ENCODE measurements at regions not wholly inside any gene's neighbourhood (a gene's known extent, or its start where the extent isn't known, plus 50 kb on each side); places are given as distances from the start of the nearest gene placed in this dataset.
A peak's percentile ranks its signal among the peaks of the same experiment; 100 is the strongest.

DNA sequence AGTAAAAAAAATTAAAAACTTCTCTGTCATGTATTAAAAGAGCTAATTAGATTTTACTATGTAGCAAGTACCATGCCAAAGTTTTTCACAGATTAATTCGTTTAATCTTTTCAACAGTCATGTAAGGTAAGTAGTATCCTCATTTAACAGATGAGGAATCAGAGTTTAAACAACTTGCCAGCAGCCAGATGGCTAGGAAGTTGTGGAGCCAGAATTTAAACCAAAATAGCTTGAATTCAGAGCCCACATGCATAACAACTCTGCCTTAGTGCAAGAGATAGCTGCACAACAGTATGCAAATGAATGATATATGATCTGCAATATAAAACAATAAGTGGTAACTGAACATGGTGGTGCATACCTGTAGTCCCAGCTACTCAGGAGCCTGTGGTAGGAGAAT, 75.3 kb downstream of the NAP1L3 start:
- Histone ChIP-seq H3K4me3 (no peak overlapping the region), H3K27ac (no peak overlapping the region), H3K36me3 (no peaks in the 10 kb centered on the region), H3K4me1 (no peaks in the 10 kb centered on the region), H3K27me3 (ENCODE audit: low read depth) (no peaks in the 10 kb centered on the region), H3K9me3 (no peaks in the 10 kb centered on the region)
- intact Hi-C loops (cut with DNase I), result no loop called here
- TF ChIP-seq CTCF (IDR thresholded peaks at IDR 0.05), result no peak
- no peak for ATAC-seq
- no peak for DNase-seq

- no peak for DNase-seq
- Histone ChIP-seq H3K36me3 (no peaks in the 10 kb centered on the region), H3K27ac (no peak overlapping the region), H3K4me3 (no peak overlapping the region), H3K4me1 (no peaks in the 10 kb centered on the region), H3K9me3 (no peaks in the 10 kb centered on the region), H3K27me3 (ENCODE audit: low read depth) (no peaks in the 10 kb centered on the region)
- intact Hi-C loops (cut with DNase I), result no loop called here
- TF ChIP-seq CTCF (IDR thresholded peaks at IDR 0.05), result no peak
- ATAC-seq, result peak; percentile 69 to 92
These were observed 78.6 kb downstream of the NAP1L3 start for GRCh38 chrX:93594780-93595179.

DNA sequence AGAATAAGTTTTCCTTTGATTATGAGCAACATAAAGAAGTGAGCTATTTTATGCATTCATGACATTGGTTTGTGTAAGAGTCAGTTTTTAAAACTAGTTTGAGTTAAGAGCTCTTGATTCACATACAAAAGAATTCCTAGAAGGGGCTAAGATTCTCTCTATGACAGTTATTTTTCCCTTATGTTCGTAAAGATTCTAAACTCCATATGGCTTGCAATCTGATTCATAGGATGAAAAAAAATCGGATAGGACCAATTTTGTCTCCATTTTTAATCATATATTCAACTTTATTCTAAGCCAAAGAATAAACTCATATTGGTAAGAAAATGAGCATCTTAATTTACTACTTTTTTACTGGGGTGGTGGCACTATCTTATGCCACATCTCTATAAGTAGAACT, 79.4 kb downstream of the NAP1L3 start:
- H3K27ac ChIP-seq, result no peak overlapping the region
- no peaks in the 10 kb centered on the region for H3K36me3 ChIP-seq
- H3K4me3 ChIP-seq, result no peak overlapping the region
- ATAC-seq (no peak), DNase-seq (no peak)
- no peak for TF ChIP-seq CTCF (IDR thresholded peaks at IDR 0.05)
- no peaks in the 10 kb centered on the region for H3K9me3 ChIP-seq
- H3K27me3 ChIP-seq (ENCODE audit: low read depth), result no peaks in the 10 kb centered on the region
- intact Hi-C loops (cut with DNase I), result no loop called here
- no peaks in the 10 kb centered on the region for H3K4me1 ChIP-seq

DNA sequence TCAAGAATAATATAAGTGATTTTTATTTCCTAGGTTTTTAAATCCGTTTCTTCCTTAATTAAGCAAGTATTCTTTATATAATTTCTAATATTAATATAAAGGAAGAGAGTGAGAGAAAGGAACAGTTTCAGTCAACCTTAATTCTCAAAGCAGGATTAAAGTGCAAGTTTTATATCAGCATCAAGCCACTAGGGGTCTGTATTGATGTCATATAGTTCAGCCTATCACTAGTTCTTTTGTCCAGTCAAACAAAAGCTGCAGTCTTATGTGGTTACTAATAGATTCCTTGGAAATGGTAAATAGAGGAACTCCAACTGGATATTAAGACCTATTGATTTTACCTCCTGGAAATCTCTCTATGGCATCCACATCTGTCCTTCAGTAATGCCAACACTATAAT, 82.0 kb downstream of the NAP1L3 start:
- Histone ChIP-seq H3K4me3 (no peak overlapping the region), H3K27ac (no peak overlapping the region), H3K4me1 (no peaks in the 10 kb centered on the region), H3K27me3 (ENCODE audit: low read depth) (no peaks in the 10 kb centered on the region), H3K9me3 (no peaks in the 10 kb centered on the region), H3K36me3 (no peaks in the 10 kb centered on the region)
- intact Hi-C loops (cut with DNase I), result no loop called here
- TF ChIP-seq CTCF (IDR thresholded peaks at IDR 0.05), result no peak
- DNase-seq (no peak), ATAC-seq (no peak)

DNA sequence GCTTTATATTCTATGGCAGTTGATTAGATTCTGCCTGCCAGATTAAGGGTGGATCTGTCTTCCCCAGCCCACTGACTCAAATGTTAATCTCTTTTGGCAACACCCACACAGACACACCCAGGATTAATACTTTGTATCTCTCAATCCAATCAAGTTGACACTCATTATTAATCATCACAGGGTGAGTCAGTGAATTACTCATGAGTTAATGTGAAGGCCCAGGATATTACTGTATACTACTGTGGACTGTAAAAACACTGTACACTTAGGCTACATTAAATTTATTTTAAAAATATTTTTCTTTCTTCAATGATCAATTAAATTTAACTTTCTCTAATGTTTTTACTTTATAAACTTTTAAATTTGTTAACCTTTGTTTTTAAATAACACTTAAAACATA, 87.7 kb downstream of the NAP1L3 start:
- Histone ChIP-seq H3K9me3 (no peaks in the 10 kb centered on the region), H3K4me1 (no peaks in the 10 kb centered on the region), H3K36me3 (no peaks in the 10 kb centered on the region), H3K4me3 (no peak overlapping the region), H3K27ac (no peak overlapping the region), H3K27me3 (ENCODE audit: low read depth) (no peaks in the 10 kb centered on the region)
- ATAC-seq (no peak), DNase-seq (no peak)
- no peak for TF ChIP-seq CTCF (IDR thresholded peaks at IDR 0.05)
- intact Hi-C loops (cut with DNase I), result no loop called here

- H3K27ac ChIP-seq, result no peak overlapping the region
- no peak for TF ChIP-seq CTCF (IDR thresholded peaks at IDR 0.05)
- H3K27me3 ChIP-seq (ENCODE audit: low read depth), result no peaks in the 10 kb centered on the region
- H3K36me3 ChIP-seq, result no peaks in the 10 kb centered on the region
- intact Hi-C loops (cut with DNase I), result no loop called here
- H3K4me3 ChIP-seq, result no peak overlapping the region
- no peaks in the 10 kb centered on the region for H3K4me1 ChIP-seq
- DNase-seq, result no peak
- no peaks in the 10 kb centered on the region for H3K9me3 ChIP-seq
- no peak for ATAC-seq
These were observed 92.7 kb downstream of the NAP1L3 start for GRCh38 chrX:93580634-93581033.
